PC-9 (cell line): ENCODE measurements at regions not wholly inside any gene's neighbourhood (a gene's known extent, or its start where the extent isn't known, plus 50 kb on each side); places are given as distances from the start of the nearest gene placed in this dataset.

Experiments used
- BruUV-seq: library from RNA; stranded (reverse); fragments of 400-500 nt; replicated peaks from 2 replicates; lab custom pipeline; 2021; lab: Mats Ljungman, UMichigan
- CTCF ChIA-PET: fragments of 300-600 bp; sonication (Branson Sonifier 250); formaldehyde crosslinking; loops from one replicate; lab custom pipeline; 2022; ENCODE audit warnings: antibody characterized with exemption; lab: Charles Lee
- POLR2A ChIA-PET: fragments of 300-600 bp; sonication (Branson Sonifier 250); formaldehyde crosslinking; loops from one replicate; lab custom pipeline; 2022; ENCODE audit warnings: antibody characterized with exemption; ENCODE audit not compliant: unreplicated experiment; lab: Charles Lee
- DNase-seq, 2 experiments: peaks; one replicate each; pipeline versions ENCODE4 v3.0.0 to v3.0.0-alpha.2; 2015 to 2022; ENCODE audit warnings: mixed read lengths in 1 of 2
- H2AFZ ChIP-seq: fragments of 200-600 bp; sonication (generic); 2 replicates; pipeline ENCODE4 v1.8.1; 2017; ENCODE audit warnings: antibody characterized with exemption
- H3F3A ChIP-seq: fragments of 200-600 bp; sonication (generic); 2 replicates; pipeline ENCODE4 v1.8.1; 2017; ENCODE audit warnings: antibody characterized with exemption, mild to moderate bottlenecking, low read depth; ENCODE audit not compliant: insufficient read depth
- H3K27ac ChIP-seq: fragments of 200-600 bp; sonication (generic); 2 replicates; pipeline ENCODE4 v1.6.1; 2016; ENCODE audit warnings: mixed run types
- H3K27me3 ChIP-seq: fragments of 200-600 bp; sonication (generic); 2 replicates; pipeline ENCODE4 v1.6.1; 2016; ENCODE audit warnings: low read depth, mixed run types; ENCODE audit not compliant: insufficient read depth
- H3K36me3 ChIP-seq: fragments of 200-600 bp; sonication (generic); 2 replicates; pipeline ENCODE4 v1.6.1; 2016; ENCODE audit warnings: low read depth, mixed run types
- H3K4me1 ChIP-seq: fragments of 200-600 bp; sonication (generic); replicated peaks from 2 replicates; pipeline ENCODE4 v1.6.1; 2016; ENCODE audit warnings: mixed run types; ENCODE audit not compliant: insufficient read depth
- H3K4me2 ChIP-seq: fragments of 200-600 bp; sonication (generic); 2 replicates; pipeline ENCODE4 v1.6.1; 2017; ENCODE audit warnings: mixed run types
- H3K4me3 ChIP-seq: fragments of 200-600 bp; sonication (generic); 2 replicates; pipeline ENCODE4 v1.6.1; 2016; ENCODE audit warnings: mixed run types
- H3K79me2 ChIP-seq: fragments of 200-600 bp; sonication (generic); 2 replicates; pipeline ENCODE4 v1.6.1; 2017; ENCODE audit warnings: low read depth, mixed run types
- H3K9me2 ChIP-seq: fragments of 200-600 bp; sonication (generic); 2 replicates; pipeline ENCODE4 v1.8.1; 2017; ENCODE audit warnings: mild to moderate bottlenecking; ENCODE audit not compliant: insufficient read depth
- H3K9me3 ChIP-seq: fragments of 200-600 bp; sonication (generic); 2 replicates; pipeline ENCODE4 v1.8.1; 2016; ENCODE audit warnings: low read depth; ENCODE audit not compliant: insufficient read depth
- H4K20me1 ChIP-seq: fragments of 200-600 bp; sonication (generic); 2 replicates; pipeline ENCODE4 v1.8.1; 2017; ENCODE audit not compliant: insufficient read depth
- EZH2 ChIP-seq: fragments of 200-600 bp; sonication (generic); IDR thresholded peaks from 2 replicates; pipeline ENCODE4 v1.8.0; 2017; ENCODE audit warnings: antibody characterized with exemption, low read depth
- intact Hi-C: fragments of 100-400 bp; cut with micrococcal nuclease; formaldehyde crosslinking; loops from one replicate; pipeline ENCODE4 v1.10.0; 2022; ENCODE audit not compliant: unreplicated experiment
- TF ChIP-seq, protein P1 (sequence below): fragments of 200-600 bp; sonication (generic); conservative IDR thresholded peaks from 2 replicates; pipeline ENCODE4 v1.6.1; 2017; ENCODE audit warnings: mixed run types, antibody characterized with exemption, mild to moderate bottlenecking, moderate library complexity

DNA sequence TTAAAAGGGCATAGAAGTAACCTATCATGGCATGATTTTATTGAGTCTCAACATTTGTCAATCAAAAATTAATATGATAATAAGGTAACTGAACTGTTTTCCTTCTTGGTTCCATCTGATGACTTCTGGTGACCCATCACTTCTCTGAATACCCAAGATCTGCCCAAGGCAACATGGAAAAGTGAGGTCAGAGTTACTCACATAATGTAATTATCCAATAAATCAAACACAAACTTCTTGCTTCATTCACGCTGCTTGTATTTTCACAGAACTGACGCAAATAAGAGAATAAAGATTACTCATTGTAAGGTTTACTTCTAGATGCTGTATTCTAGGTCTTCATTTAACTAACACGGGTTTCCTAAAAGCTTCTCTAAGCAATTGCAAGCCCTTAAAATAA, 361.6 kb downstream of the RBM26 start:
- Histone ChIP-seq H3K27me3 (no peaks in the 10 kb centered on the region), H3K79me2 (no peaks in the 10 kb centered on the region), H3K4me3 (no peak overlapping the region), H3K27ac (no peak overlapping the region), H3K36me3 (no peaks in the 10 kb centered on the region), H4K20me1 (no peaks in the 10 kb centered on the region), H3K9me2 (no peaks in the 10 kb centered on the region), H3F3A (no peaks in the 10 kb centered on the region), H3K4me2 (no peak overlapping the region), H3K9me3 (no peaks in the 10 kb centered on the region), H3K4me1 (no peaks in the 10 kb centered on the region), H2AFZ (0 out of 2 replicates have a peak overlapping the region, but pooled peaks have one; percentile 9)
- no TSS peak for BruUV-seq
- no peak for DNase-seq
- CTCF ChIA-PET = no interaction called here
- TF ChIP-seq EZH2 = no peak
- TF ChIP-seq, protein P1, sequence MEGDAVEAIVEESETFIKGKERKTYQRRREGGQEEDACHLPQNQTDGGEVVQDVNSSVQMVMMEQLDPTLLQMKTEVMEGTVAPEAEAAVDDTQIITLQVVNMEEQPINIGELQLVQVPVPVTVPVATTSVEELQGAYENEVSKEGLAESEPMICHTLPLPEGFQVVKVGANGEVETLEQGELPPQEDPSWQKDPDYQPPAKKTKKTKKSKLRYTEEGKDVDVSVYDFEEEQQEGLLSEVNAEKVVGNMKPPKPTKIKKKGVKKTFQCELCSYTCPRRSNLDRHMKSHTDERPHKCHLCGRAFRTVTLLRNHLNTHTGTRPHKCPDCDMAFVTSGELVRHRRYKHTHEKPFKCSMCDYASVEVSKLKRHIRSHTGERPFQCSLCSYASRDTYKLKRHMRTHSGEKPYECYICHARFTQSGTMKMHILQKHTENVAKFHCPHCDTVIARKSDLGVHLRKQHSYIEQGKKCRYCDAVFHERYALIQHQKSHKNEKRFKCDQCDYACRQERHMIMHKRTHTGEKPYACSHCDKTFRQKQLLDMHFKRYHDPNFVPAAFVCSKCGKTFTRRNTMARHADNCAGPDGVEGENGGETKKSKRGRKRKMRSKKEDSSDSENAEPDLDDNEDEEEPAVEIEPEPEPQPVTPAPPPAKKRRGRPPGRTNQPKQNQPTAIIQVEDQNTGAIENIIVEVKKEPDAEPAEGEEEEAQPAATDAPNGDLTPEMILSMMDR = no peak
- intact Hi-C loops = no loop called here
- POLR2A ChIA-PET = no interaction called here

DNA sequence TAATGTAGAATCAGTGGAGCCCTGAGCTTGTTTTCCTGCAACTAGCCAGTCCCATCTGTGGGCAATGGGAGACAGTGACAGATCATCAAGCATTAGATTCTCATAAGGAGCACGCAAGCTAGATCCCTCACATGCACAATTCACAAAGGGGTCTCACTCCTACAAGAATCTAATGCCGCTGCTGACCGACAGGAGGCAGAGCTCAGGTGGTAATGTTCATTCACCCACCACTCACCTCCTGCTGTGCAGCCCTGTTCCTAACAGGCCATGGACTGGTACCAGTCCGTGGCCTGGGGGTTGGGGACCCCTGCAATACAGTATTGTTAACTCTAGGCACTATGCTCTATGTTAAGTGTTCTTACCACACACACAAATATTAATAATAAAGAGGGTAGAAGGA, 362.8 kb downstream of the RBM26 start:
- CTCF ChIA-PET = no interaction called here
- H3K79me2 ChIP-seq = no peaks in the 10 kb centered on the region

DNA sequence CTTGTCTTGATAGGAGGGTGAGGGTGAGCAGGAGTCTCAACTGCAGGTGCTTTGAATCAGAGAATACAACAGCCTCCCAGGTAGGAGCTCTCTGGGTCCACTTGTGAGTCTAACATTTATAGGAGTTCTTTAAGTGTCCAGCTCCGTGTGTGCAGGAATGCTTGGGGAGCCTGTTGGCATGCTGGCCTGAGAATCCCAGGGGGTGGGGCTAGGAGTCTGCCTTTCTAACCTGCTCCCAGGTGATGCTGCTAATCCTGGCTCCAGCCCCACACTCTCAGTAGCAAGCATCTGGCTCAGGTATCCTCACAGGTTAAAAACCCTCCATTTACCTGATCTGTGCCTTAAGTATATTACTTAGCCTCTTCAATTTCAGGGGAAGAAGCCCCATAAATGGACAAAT, 368.9 kb downstream of the RBM26 start:
- no peaks in the 10 kb centered on the region for H3K36me3 ChIP-seq
- no peaks in the 10 kb centered on the region for H3K4me1 ChIP-seq
- H3K4me3 ChIP-seq = no peak overlapping the region
- ChIA-PET POLR2A (no interaction called here), CTCF (no interaction called here)
- H3K27me3 ChIP-seq = no peaks in the 10 kb centered on the region
- intact Hi-C loops = no loop called here
- BruUV-seq = no TSS peak
- no peaks in the 10 kb centered on the region for H3F3A ChIP-seq
- H4K20me1 ChIP-seq = no peaks in the 10 kb centered on the region
- no peaks in the 10 kb centered on the region; the same call in 1 of the 2 replicates for H3K9me2 ChIP-seq
- H3K79me2 ChIP-seq = no peaks in the 10 kb centered on the region
- H3K4me2 ChIP-seq = no peak overlapping the region
- TF ChIP-seq EZH2 = no peak
- TF ChIP-seq, protein P1 = no peak
- H3K27ac ChIP-seq = no peak overlapping the region
- no peaks in the 10 kb centered on the region for H3K9me3 ChIP-seq
- DNase-seq = no peak
- no peak overlapping the region for H2AFZ ChIP-seq

More for the DNA sequence above, 362.8 kb downstream of the RBM26 start:
- Histone ChIP-seq H3F3A (no peaks in the 10 kb centered on the region), H3K4me3 (no peak overlapping the region), H3K9me2 (no peaks in the 10 kb centered on the region), H3K36me3 (no peaks in the 10 kb centered on the region), H3K4me1 (no peaks in the 10 kb centered on the region), H3K27ac (no peak overlapping the region), H3K9me3 (no peaks in the 10 kb centered on the region), H3K4me2 (no peak overlapping the region), H4K20me1 (no peaks in the 10 kb centered on the region), H3K27me3 (no peaks in the 10 kb centered on the region), H2AFZ (no peak overlapping the region)
- BruUV-seq = no TSS peak
- intact Hi-C loops = no loop called here
- no peak for DNase-seq
- POLR2A ChIA-PET = no interaction called here
- TF ChIP-seq, protein P1 = no peak
- no peak for TF ChIP-seq EZH2
